Transverse colon (tissue), 4 donors: ENCODE measurements at regions not wholly inside any gene's neighbourhood (a gene's known extent, or its start where the extent isn't known, plus 50 kb on each side); places are given as distances from the start of the nearest gene placed in this dataset.

Experiments
- DNase-seq: peaks from one replicate; pipeline ENCODE4 v3.0.0-alpha.2; 2019
- H3K27ac ChIP-seq, 4 donors: fragments of 200-600 bp; sonication (generic); 2 replicates each; pipeline ENCODE4 v1.5.1; 2016 to 2018; ENCODE audit warnings: inconsistent platforms in 4 of 4
- H3K27me3 ChIP-seq: fragments of 200-600 bp; sonication (generic); 2 replicates; pipeline ENCODE4 v1.5.1; 2017; ENCODE audit warnings: inconsistent platforms
- H3K36me3 ChIP-seq, 4 donors: fragments of 200-600 bp; sonication (generic); 2 replicates each; pipeline ENCODE4 v1.5.1; 2017 to 2019; ENCODE audit warnings: inconsistent platforms in 4 of 4
- H3K4me1 ChIP-seq, 4 donors: fragments of 200-600 bp; sonication (generic); 2 replicates each; pipeline ENCODE4 v1.5.1; 2017 to 2020; ENCODE audit warnings: inconsistent platforms in 4 of 4
- H3K4me3 ChIP-seq, 4 donors: fragments of 200-600 bp; sonication (generic); 1 replicate in 1 of 4; 2 replicates in 3 of 4; pipeline versions ENCODE4 v1.5.1 to v1.6.1; 2017 to 2019; ENCODE audit warnings: inconsistent platforms in 4 of 4
- H3K9me3 ChIP-seq, 2 donors: fragments of 200-600 bp; sonication (generic); 2 replicates each; pipeline ENCODE4 v1.5.1; 2017 to 2019; ENCODE audit warnings: inconsistent platforms in 2 of 2
- CTCF ChIP-seq, 5 experiments: fragments of 200-600 bp in 3 of 5; fragments of 450-650 bp in 2 of 5; sonication (generic) in 3 of 5; IDR thresholded peaks; 1 replicate in 2 of 5; 2 replicates in 3 of 5; pipeline ENCODE4 v1.5.1; 2016 to 2017; ENCODE audit warnings: antibody characterized with exemption in 5 of 5, inconsistent platforms in 3 of 5, mild to moderate bottlenecking in 2 of 5, moderate library complexity in 1 of 5
- EP300 ChIP-seq: sonication (generic); formaldehyde crosslinking; IDR thresholded peaks from one replicate; pipeline ENCODE4 v1.6.1; 2017; ENCODE audit warnings: antibody characterized with exemption, low read depth
- POLR2A ChIP-seq: fragments of 450-650 bp; IDR thresholded peaks from one replicate; pipeline ENCODE4 v1.6.1; 2016; ENCODE audit warnings: antibody characterized with exemption, mild to moderate bottlenecking, moderate library complexity
- POLR2AphosphoS5 ChIP-seq, 3 donors: sonication (generic); formaldehyde crosslinking; IDR thresholded peaks; one replicate each; pipeline ENCODE4 v1.6.1; 2016; ENCODE audit warnings: antibody characterized with exemption in 3 of 3
- WGBS, 2 donors: methylation state at CpG; one replicate each; pipeline ENCODE4 v1.1.5; 2018; ENCODE audit warnings: low coverage in 1 of 2; 5-methylcytosine and 5-hydroxymethylcytosine counted together
- in situ Hi-C, 4 donors: fragments of 200-750 bp; cut with MboI; loops; one replicate each; pipeline versions ENCODE4 v1.15.0 to v1.15.1; 2017; ENCODE audit warnings: low sequenced_read_pairs in 3 of 4, low pct_ligation_motif_present in 1 of 4, low pct_unique_long_range_greater_than_20kb in 1 of 4
- intact Hi-C: fragments of 100-400 bp; cut with DNase I; formaldehyde crosslinking; loops from one replicate; pipeline ENCODE4 v1.15.1; 2023; ENCODE audit warnings: low total_unique reads

- H3K9me3 ChIP-seq = no peaks in the 10 kb centered on the region
- no peaks in the 10 kb centered on the region for H3K27me3 ChIP-seq
- no peaks in the 10 kb centered on the region for H3K4me1 ChIP-seq
- no peak overlapping the region for H3K27ac ChIP-seq
- 36 to 76% methylated on average over 3 to 4 of the region's 4 CpGs for WGBS, 2 donors
- intact Hi-C loops (no loop called here), in situ Hi-C loops (no loop called here)
- no peak for DNase-seq
- H3K36me3 ChIP-seq = no peaks in the 10 kb centered on the region
- TF ChIP-seq POLR2AphosphoS5 (IDR thresholded peaks at IDR 0.05) (no peak), POLR2A (no peak), EP300 (no peak), CTCF (IDR thresholded peaks at IDR 0.05) (no peak)
- H3K4me3 ChIP-seq = no peak overlapping the region
Measured at GRCh38 chr5:161105525-161105924, 253.5 kb upstream of the ATP10B start.

- no peak for TF ChIP-seq CTCF (IDR thresholded peaks at IDR 0.05)
- no peak for TF ChIP-seq EP300
- no peak for TF ChIP-seq POLR2AphosphoS5 (IDR thresholded peaks at IDR 0.05)
- TF ChIP-seq POLR2A = no peak
- DNase-seq = no peak
- intact Hi-C loops (no loop called here), in situ Hi-C loops (no loop called here)
- H3K36me3 ChIP-seq = no peaks in the 10 kb centered on the region
- H3K27me3 ChIP-seq = no peaks in the 10 kb centered on the region
- no peaks in the 10 kb centered on the region for H3K4me1 ChIP-seq
- no peak overlapping the region for H3K27ac ChIP-seq
- H3K9me3 ChIP-seq = no peaks in the 10 kb centered on the region
- WGBS, 2 donors = 83 to 85% methylated on average over 4 of the region's 4 CpGs
- no peak overlapping the region for H3K4me3 ChIP-seq
Measured at GRCh38 chr5:161098516-161098915, 246.5 kb upstream of the ATP10B start.

GRCh38 chr5:161096581-161096980 lies 244.6 kb upstream of the ATP10B start:
- Histone ChIP-seq H3K27ac (no peak overlapping the region), H3K4me1 (no peaks in the 10 kb centered on the region), H3K36me3 (no peaks in the 10 kb centered on the region), H3K27me3 (no peaks in the 10 kb centered on the region), H3K4me3 (no peak overlapping the region), H3K9me3 (no peaks in the 10 kb centered on the region)
- in situ Hi-C loops (no loop called here), intact Hi-C loops (no loop called here)
- 52 to 58% methylated on average over 3 to 4 of the region's 4 CpGs for WGBS, 2 donors
- DNase-seq = no peak
- TF ChIP-seq POLR2AphosphoS5 (IDR thresholded peaks at IDR 0.05) (no peak), POLR2A (no peak), CTCF (IDR thresholded peaks at IDR 0.05) (no peak), EP300 (no peak)

GRCh38 chr5:161095953-161096352 lies 243.9 kb upstream of the ATP10B start:
- Histone ChIP-seq H3K9me3 (no peaks in the 10 kb centered on the region), H3K36me3 (no peaks in the 10 kb centered on the region), H3K4me3 (no peak overlapping the region), H3K27ac (no peak overlapping the region), H3K4me1 (no peaks in the 10 kb centered on the region), H3K27me3 (no peaks in the 10 kb centered on the region)
- intact Hi-C loops (no loop called here), in situ Hi-C loops (no loop called here)
- WGBS, 2 donors = 23 to 28% methylated on average over 2 of the region's 2 CpGs
- TF ChIP-seq EP300 = no peak
- no peak for TF ChIP-seq POLR2A
- no peak for TF ChIP-seq POLR2AphosphoS5 (IDR thresholded peaks at IDR 0.05)
- no peak for TF ChIP-seq CTCF (IDR thresholded peaks at IDR 0.05)
- no peak for DNase-seq
